Dermis blood vessel endothelial cell (primary cell): ENCODE measurements at regions not wholly inside any gene's neighbourhood (a gene's known extent, or its start where the extent isn't known, plus 50 kb on each side); places are given as distances from the start of the nearest gene placed in this dataset.

Source experiments
- DNase-seq: peaks from one replicate; pipeline ENCODE4 v3.0.0; 2010

GRCh38 chr13:30359991-30360390, 52.6 kb upstream of the KATNAL1 start:
- no peak for DNase-seq

- DNase-seq = no peak
Observed at GRCh38 chr13:30360586-30360985, 53.2 kb upstream of the KATNAL1 start.

- no peak for DNase-seq
Observed at GRCh38 chr13:30362005-30362788, 54.8 kb upstream of the KATNAL1 start.

- DNase-seq = no peak
Observed at GRCh38 chr13:30362869-30363268, 55.5 kb upstream of the KATNAL1 start.

GRCh38 chr13:30363725-30364124, 56.4 kb upstream of the KATNAL1 start:
- DNase-seq = no peak

GRCh38 chr13:30364133-30364532, 56.8 kb upstream of the KATNAL1 start:
- peak; percentile 86 for DNase-seq

- peak; percentile 95 for DNase-seq
Observed at GRCh38 chr13:30364876-30365275, 57.4 kb upstream of the UBE2L5 start.

- no peak for DNase-seq
Observed at GRCh38 chr13:30366088-30366487, 56.2 kb upstream of the UBE2L5 start.

GRCh38 chr13:30367296-30367695, 55.0 kb upstream of the UBE2L5 start:
- DNase-seq = no peak

GRCh38 chr13:30370146-30370545, 52.1 kb upstream of the UBE2L5 start:
- no peak for DNase-seq

GRCh38 chr13:30370916-30371521, 51.3 kb upstream of the UBE2L5 start:
- no peak for DNase-seq

- peak; percentile 35 for DNase-seq
Observed at GRCh38 chr13:30371649-30372265, 50.5 kb upstream of the UBE2L5 start.
